ENCODE measurements at regions not wholly inside any gene's neighbourhood (a gene's known extent, or its start where the extent isn't known, plus 50 kb on each side); places are given as distances from the start of the nearest gene placed in this dataset.

GRCh38 chr4:180437601-180438000 lies 1805.6 kb upstream of the TENM3 start:
- TF ChIP-seq CTCF (conservative IDR thresholded peaks at IDR 0.05; ENCODE audit: low read depth, low read length), result no peak
- no peak overlapping the region for H3K4me3 ChIP-seq (ENCODE audit: low read depth, low read length)
- DNase-seq (ENCODE audit: low read depth), result no peak

- no peak for TF ChIP-seq CTCF (conservative IDR thresholded peaks at IDR 0.05; ENCODE audit: low read depth, low read length)
- no peak for DNase-seq (ENCODE audit: low read depth)
- no peak overlapping the region for H3K4me3 ChIP-seq (ENCODE audit: low read depth, low read length)
Measured at GRCh38 chr4:180448306-180448705, 1794.9 kb upstream of the TENM3 start.

GRCh38 chr4:180449395-180449956 lies 1793.7 kb upstream of the TENM3 start:
- peak; percentile 88 for TF ChIP-seq CTCF (conservative IDR thresholded peaks at IDR 0.05; ENCODE audit: low read depth, low read length)
- DNase-seq (ENCODE audit: low read depth), result no peak
- peak overlapping the region; percentile 28 for H3K4me3 ChIP-seq (ENCODE audit: low read depth, low read length)

- TF ChIP-seq CTCF (conservative IDR thresholded peaks at IDR 0.05; ENCODE audit: low read depth, low read length), result no peak
- DNase-seq (ENCODE audit: low read depth), result no peak
- no peak overlapping the region for H3K4me3 ChIP-seq (ENCODE audit: low read depth, low read length)
Measured at GRCh38 chr4:180455226-180455625, 1788.0 kb upstream of the TENM3 start.

GRCh38 chr4:180456928-180457327 lies 1786.3 kb upstream of the TENM3 start:
- no peak for DNase-seq (ENCODE audit: low read depth)
- TF ChIP-seq CTCF (conservative IDR thresholded peaks at IDR 0.05; ENCODE audit: low read depth, low read length), result peak; percentile 31
- H3K4me3 ChIP-seq (ENCODE audit: low read depth, low read length), result no peak overlapping the region

- DNase-seq (ENCODE audit: low read depth), result no peak
- no peak for TF ChIP-seq CTCF (conservative IDR thresholded peaks at IDR 0.05; ENCODE audit: low read depth, low read length)
- no peak overlapping the region for H3K4me3 ChIP-seq (ENCODE audit: low read depth, low read length)
Measured at GRCh38 chr4:180462116-180462515, 1781.1 kb upstream of the TENM3 start.

GRCh38 chr4:180465364-180465763 lies 1777.8 kb upstream of the TENM3 start:
- no peak for DNase-seq (ENCODE audit: low read depth)
- no peak for TF ChIP-seq CTCF (conservative IDR thresholded peaks at IDR 0.05; ENCODE audit: low read depth, low read length)
- no peak overlapping the region for H3K4me3 ChIP-seq (ENCODE audit: low read depth, low read length)

All from epithelial cell of proximal tubule (primary cell).